Mucosa of rectum (tissue), 2 donors: ENCODE measurements at regions not wholly inside any gene's neighbourhood (a gene's known extent, or its start where the extent isn't known, plus 50 kb on each side); places are given as distances from the start of the nearest gene placed in this dataset.
"Not testable (repeated sequence)": the region's sequence is repeated elsewhere in the genome, so short reads cannot be mapped to it uniquely, and the experiment has no call there.

ENCODE experiments used
- H3K27ac ChIP-seq, 2 donors: one replicate each; pipeline ENCODE4 v1.7.0; 2013; ENCODE audit warnings: inconsistent platforms in 2 of 2, low read depth in 2 of 2, low read length in 2 of 2
- H3K27me3 ChIP-seq, 2 donors: one replicate each; pipeline ENCODE4 v1.7.0; 2013; ENCODE audit warnings: low read length in 2 of 2; ENCODE audit not compliant: control insufficient read depth in 2 of 2, insufficient read depth in 2 of 2
- H3K36me3 ChIP-seq, 2 donors: one replicate each; pipeline ENCODE4 v1.7.0; 2013; ENCODE audit warnings: low read length in 2 of 2; ENCODE audit not compliant: control insufficient read depth in 2 of 2, insufficient read depth in 2 of 2
- H3K4me1 ChIP-seq, 2 donors: one replicate each; pipeline ENCODE4 v1.7.0; 2013; ENCODE audit warnings: low read length in 2 of 2, mild to moderate bottlenecking in 1 of 2; ENCODE audit not compliant: control insufficient read depth in 2 of 2, insufficient read depth in 2 of 2
- H3K4me3 ChIP-seq, 2 donors: one replicate each; pipeline ENCODE4 v1.7.0; 2013; ENCODE audit warnings: low read length in 2 of 2
- H3K9ac ChIP-seq, 2 donors: one replicate each; pipeline ENCODE4 v1.7.0; 2013; ENCODE audit warnings: low read length in 2 of 2, low read depth in 1 of 2, mild to moderate bottlenecking in 1 of 2
- H3K9me3 ChIP-seq, 2 donors: one replicate each; pipeline ENCODE4 v1.7.0; 2013; ENCODE audit warnings: low read length in 2 of 2; ENCODE audit not compliant: control insufficient read depth in 2 of 2
- donor health status: healthy.
- donor health status: Normal muscosa, but diverticular disease.

- H3K9me3 ChIP-seq = no peaks in the 10 kb centered on the region
- no peaks in the 10 kb centered on the region for H3K4me1 ChIP-seq
- H3K27me3 ChIP-seq = no peaks in the 10 kb centered on the region
- H3K4me3 ChIP-seq = no peak overlapping the region
- no peak overlapping the region for H3K9ac ChIP-seq
- H3K27ac ChIP-seq = no peak overlapping the region
- H3K36me3 ChIP-seq = no peaks in the 10 kb centered on the region
Observed at GRCh38 chr3:24545887-24546286, 51.2 kb upstream of the THRB start.

- no peaks in the 10 kb centered on the region for H3K27me3 ChIP-seq
- no peak overlapping the region for H3K27ac ChIP-seq
- H3K9me3 ChIP-seq = no peaks in the 10 kb centered on the region
- no peak overlapping the region for H3K9ac ChIP-seq
- no peaks in the 10 kb centered on the region for H3K4me1 ChIP-seq
- no peaks in the 10 kb centered on the region for H3K36me3 ChIP-seq
- no peak overlapping the region for H3K4me3 ChIP-seq
Observed at GRCh38 chr3:24548278-24548677, 53.6 kb upstream of the THRB start.

GRCh38 chr3:24550588-24550987 is 55.9 kb upstream of the THRB start:
- no peaks in the 10 kb centered on the region for H3K36me3 ChIP-seq

GRCh38 chr3:24551626-24552025 is 57.0 kb upstream of the THRB start:
- H3K4me3 ChIP-seq = no peak overlapping the region
- no peaks in the 10 kb centered on the region for H3K4me1 ChIP-seq
- no peak overlapping the region for H3K27ac ChIP-seq
- no peaks in the 10 kb centered on the region for H3K9me3 ChIP-seq
- H3K9ac ChIP-seq = no peak overlapping the region
- no peaks in the 10 kb centered on the region for H3K36me3 ChIP-seq
- no peaks in the 10 kb centered on the region for H3K27me3 ChIP-seq

More at GRCh38 chr3:24550588-24550987, 55.9 kb upstream of the THRB start:
- no peak overlapping the region for H3K4me3 ChIP-seq
- no peaks in the 10 kb centered on the region for H3K27me3 ChIP-seq
- H3K4me1 ChIP-seq = no peaks in the 10 kb centered on the region
- no peak overlapping the region for H3K9ac ChIP-seq
- no peak overlapping the region for H3K27ac ChIP-seq
- H3K9me3 ChIP-seq = no peaks in the 10 kb centered on the region

- H3K9me3 ChIP-seq = no peaks in the 10 kb centered on the region
- H3K27ac ChIP-seq = no peak overlapping the region
- H3K4me3 ChIP-seq = no peak overlapping the region
- H3K27me3 ChIP-seq = no peaks in the 10 kb centered on the region
- H3K9ac ChIP-seq = no peak overlapping the region
- H3K4me1 ChIP-seq = no peaks in the 10 kb centered on the region
- H3K36me3 ChIP-seq = no peaks in the 10 kb centered on the region
Observed at GRCh38 chr3:24562895-24563294, 68.2 kb upstream of the THRB start.

- Histone ChIP-seq H3K27me3 (no peaks in the 10 kb centered on the region), H3K4me1 (no peaks in the 10 kb centered on the region), H3K4me3 (no peak overlapping the region), H3K36me3 (no peaks in the 10 kb centered on the region), H3K9ac (no peak overlapping the region), H3K27ac (no peak overlapping the region), H3K9me3 (no peaks in the 10 kb centered on the region)
Observed at GRCh38 chr3:24565053-24565452, 70.4 kb upstream of the THRB start.

- no peaks in the 10 kb centered on the region for H3K9me3 ChIP-seq
- H3K4me1 ChIP-seq = no peaks in the 10 kb centered on the region
- no peak overlapping the region for H3K9ac ChIP-seq
- H3K27ac ChIP-seq = no peak overlapping the region
- H3K36me3 ChIP-seq = no peaks in the 10 kb centered on the region
- H3K4me3 ChIP-seq = no peak overlapping the region
- no peaks in the 10 kb centered on the region for H3K27me3 ChIP-seq
Observed at GRCh38 chr3:24565656-24566055, 71.0 kb upstream of the THRB start.

- H3K9me3 ChIP-seq = no peaks in the 10 kb centered on the region
- no peak overlapping the region for H3K27ac ChIP-seq
- no peaks in the 10 kb centered on the region for H3K4me1 ChIP-seq
- H3K4me3 ChIP-seq = no peak overlapping the region
- no peak overlapping the region for H3K9ac ChIP-seq
- no peaks in the 10 kb centered on the region for H3K36me3 ChIP-seq
- H3K27me3 ChIP-seq = no peaks in the 10 kb centered on the region
Observed at GRCh38 chr3:24566927-24567326, 72.3 kb upstream of the THRB start.

GRCh38 chr3:24572409-24572808 is 77.8 kb upstream of the THRB start:
- H3K27me3 ChIP-seq, H3K27ac ChIP-seq, H3K9ac ChIP-seq: not testable (repeated sequence)

GRCh38 chr3:24573576-24573975 is 78.9 kb upstream of the THRB start:
- H3K4me3 ChIP-seq = no peak overlapping the region
- H3K27me3 ChIP-seq = no peaks in the 10 kb centered on the region
- no peaks in the 10 kb centered on the region for H3K36me3 ChIP-seq
- peaks cover 0 to 3% of the 10 kb centered on the region in 2 donors for H3K9me3 ChIP-seq
- H3K9ac ChIP-seq = no peak overlapping the region
- H3K27ac ChIP-seq = no peak overlapping the region
- no peaks in the 10 kb centered on the region for H3K4me1 ChIP-seq

More at GRCh38 chr3:24572409-24572808, 77.8 kb upstream of the THRB start:
- H3K4me3 ChIP-seq, H3K36me3 ChIP-seq, H3K4me1 ChIP-seq, H3K9me3 ChIP-seq: not testable (repeated sequence)

- Histone ChIP-seq H3K36me3 (no peaks in the 10 kb centered on the region), H3K9ac (no peak overlapping the region), H3K4me1 (no peaks in the 10 kb centered on the region), H3K27ac (no peak overlapping the region), H3K4me3 (no peak overlapping the region), H3K27me3 (no peaks in the 10 kb centered on the region), H3K9me3 (no peaks in the 10 kb centered on the region)
Observed at GRCh38 chr3:24578324-24578723, 83.7 kb upstream of the THRB start.
